ENCODE measurements at regions not wholly inside any gene's neighbourhood (a gene's known extent, or its start where the extent isn't known, plus 50 kb on each side); places are given as distances from the start of the nearest gene placed in this dataset.

GRCh38 chr10:64814201-64814600 is 1293.0 kb downstream of the REEP3 start:
- TF ChIP-seq CTCF (IDR thresholded peaks at IDR 0.05; ENCODE audit: low read length) = no peak
- TF ChIP-seq EZH2 (IDR thresholded peaks at IDR 0.05; ENCODE audit: borderline replicate concordance, low read length) = no peak
